B cell (primary cell): ENCODE measurements at regions not wholly inside any gene's neighbourhood (a gene's known extent, or its start where the extent isn't known, plus 50 kb on each side); places are given as distances from the start of the nearest gene placed in this dataset.

ENCODE experiments used
- CTCF ChIP-seq: fragments of 200-600 bp; IDR thresholded peaks from one replicate; pipeline ENCODE4 v1.8.0; 2022; ENCODE audit warnings: antibody characterized with exemption, mild to moderate bottlenecking
- EZH2 ChIP-seq: IDR thresholded peaks from 2 replicates; pipeline ENCODE4 v1.6.1; 2012; ENCODE audit warnings: borderline replicate concordance, low read depth, mild to moderate bottlenecking, moderate library complexity, low read length; ENCODE audit not compliant: insufficient read depth, poor library complexity, severe bottlenecking

GRCh38 chr18:37649930-37650329 lies 84.3 kb upstream of the CELF4 start:
- TF ChIP-seq CTCF: no peak
- no peak for TF ChIP-seq EZH2
